ENCODE measurements at regions not wholly inside any gene's neighbourhood (a gene's known extent, or its start where the extent isn't known, plus 50 kb on each side); places are given as distances from the start of the nearest gene placed in this dataset.

DNA sequence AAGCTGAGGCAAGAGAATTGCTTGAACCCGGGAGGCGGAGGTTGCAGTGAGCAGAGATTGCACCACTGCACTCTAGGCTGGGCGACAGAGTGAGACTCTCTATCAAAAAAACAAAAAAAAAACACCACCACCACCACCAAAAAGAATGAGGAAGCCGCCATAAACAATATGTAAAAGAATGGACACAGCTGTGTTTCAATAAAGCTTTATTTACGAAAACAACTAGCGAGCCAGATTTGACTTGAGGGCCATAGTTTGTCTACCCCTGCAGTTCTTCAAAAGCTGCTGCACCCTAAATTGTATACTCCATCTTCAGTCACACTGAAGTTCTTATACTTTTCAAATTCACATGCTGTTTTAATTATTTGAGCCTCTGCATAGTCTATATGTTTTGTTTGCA, 306.5 kb upstream of the KLF3 start:
- intact Hi-C loops (cut with DNase I, micrococcal nuclease), result no loop called here
- Histone ChIP-seq H3K4me1 (ENCODE audit: insufficient read depth, low read length) (no peaks in the 10 kb centered on the region), H3K4me3 (ENCODE audit: low read length) (no peak overlapping the region), H3K27me3 (ENCODE audit: control insufficient read depth in 1 of 2, insufficient read depth in 2 of 2, low read length in 2 of 2) (no peaks in the 10 kb centered on the region), H3K27ac (ENCODE audit: low read depth in 1 of 2, low read length in 2 of 2) (no peak overlapping the region), H3K36me3 (ENCODE audit: insufficient read depth, low read length) (no peaks in the 10 kb centered on the region), H3K9me3 (ENCODE audit: control insufficient read depth in 1 of 2, insufficient read depth in 1 of 2, low read length in 2 of 2) (no peaks in the 10 kb centered on the region)
- H3K27me3 Mint-ChIP-seq, result no peaks in the 10 kb centered on the region
- no peak overlapping the region for H3K27ac Mint-ChIP-seq
- H3K36me3 Mint-ChIP-seq (ENCODE audit: low read depth), result no peaks in the 10 kb centered on the region
- H3K4me1 Mint-ChIP-seq (ENCODE audit: low read depth), result peaks cover 13% of the 10 kb centered on the region
- no peak for ATAC-seq (ENCODE audit: poor library complexity)
- TF ChIP-seq, protein P1, sequence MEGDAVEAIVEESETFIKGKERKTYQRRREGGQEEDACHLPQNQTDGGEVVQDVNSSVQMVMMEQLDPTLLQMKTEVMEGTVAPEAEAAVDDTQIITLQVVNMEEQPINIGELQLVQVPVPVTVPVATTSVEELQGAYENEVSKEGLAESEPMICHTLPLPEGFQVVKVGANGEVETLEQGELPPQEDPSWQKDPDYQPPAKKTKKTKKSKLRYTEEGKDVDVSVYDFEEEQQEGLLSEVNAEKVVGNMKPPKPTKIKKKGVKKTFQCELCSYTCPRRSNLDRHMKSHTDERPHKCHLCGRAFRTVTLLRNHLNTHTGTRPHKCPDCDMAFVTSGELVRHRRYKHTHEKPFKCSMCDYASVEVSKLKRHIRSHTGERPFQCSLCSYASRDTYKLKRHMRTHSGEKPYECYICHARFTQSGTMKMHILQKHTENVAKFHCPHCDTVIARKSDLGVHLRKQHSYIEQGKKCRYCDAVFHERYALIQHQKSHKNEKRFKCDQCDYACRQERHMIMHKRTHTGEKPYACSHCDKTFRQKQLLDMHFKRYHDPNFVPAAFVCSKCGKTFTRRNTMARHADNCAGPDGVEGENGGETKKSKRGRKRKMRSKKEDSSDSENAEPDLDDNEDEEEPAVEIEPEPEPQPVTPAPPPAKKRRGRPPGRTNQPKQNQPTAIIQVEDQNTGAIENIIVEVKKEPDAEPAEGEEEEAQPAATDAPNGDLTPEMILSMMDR (IDR thresholded peaks at IDR 0.05), result no peak
- no peak overlapping the region for H3K4me3 Mint-ChIP-seq
- DNase-seq, result no peak
- CTCF ChIA-PET, result interaction anchor here (0.6 kb wide), 1 partner anchor 11 kb away, joined by 3 read pairs; no protein-coding TSS in a partner anchor
- POLR2A ChIA-PET, result no interaction called here
- H3K9me3 Mint-ChIP-seq, result peaks cover under 1% of the 10 kb centered on the region

DNA sequence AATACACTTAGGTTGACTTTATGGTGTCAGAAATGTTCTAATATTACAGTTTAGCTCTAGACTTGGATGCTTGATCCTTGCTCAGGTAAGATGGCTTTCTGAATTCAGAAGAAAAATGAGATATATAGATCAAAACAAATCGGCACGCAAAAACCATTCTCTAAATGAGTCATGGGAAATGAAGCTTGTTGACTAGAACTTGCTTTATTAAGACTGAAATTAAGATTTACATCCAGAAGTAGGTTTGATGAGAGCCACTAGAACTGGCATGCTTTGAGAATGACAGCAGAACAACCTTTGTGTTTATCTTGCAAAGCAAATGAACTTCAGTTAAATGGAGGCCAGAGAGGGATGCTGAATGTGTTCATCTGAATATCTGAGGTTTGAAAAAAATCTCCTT, 304.9 kb upstream of the KLF3 start:
- no peak overlapping the region for H3K27ac ChIP-seq (ENCODE audit: low read depth in 1 of 2, low read length in 2 of 2)
- Mint-ChIP-seq H3K27me3 (no peaks in the 10 kb centered on the region), H3K9me3 (no peaks in the 10 kb centered on the region), H3K36me3 (ENCODE audit: low read depth) (no peaks in the 10 kb centered on the region), H3K4me1 (ENCODE audit: low read depth) (peaks cover 13% of the 10 kb centered on the region), H3K4me3 (no peak overlapping the region), H3K27ac (no peak overlapping the region)
- intact Hi-C loops (cut with DNase I, micrococcal nuclease), result no loop called here
- H3K4me3 ChIP-seq (ENCODE audit: low read length), result no peak overlapping the region
- DNase-seq, result no peak
- no peaks in the 10 kb centered on the region for H3K9me3 ChIP-seq (ENCODE audit: control insufficient read depth in 1 of 2, insufficient read depth in 1 of 2, low read length in 2 of 2)
- H3K36me3 ChIP-seq (ENCODE audit: insufficient read depth, low read length), result no peaks in the 10 kb centered on the region
- no peaks in the 10 kb centered on the region for H3K27me3 ChIP-seq (ENCODE audit: control insufficient read depth in 1 of 2, insufficient read depth in 2 of 2, low read length in 2 of 2)
- ChIA-PET POLR2A (no interaction called here), CTCF (no interaction called here)
- ATAC-seq (ENCODE audit: poor library complexity), result no peak
- no peaks in the 10 kb centered on the region for H3K4me1 ChIP-seq (ENCODE audit: insufficient read depth, low read length)
- TF ChIP-seq, protein P1 (IDR thresholded peaks at IDR 0.05), result no peak

DNA sequence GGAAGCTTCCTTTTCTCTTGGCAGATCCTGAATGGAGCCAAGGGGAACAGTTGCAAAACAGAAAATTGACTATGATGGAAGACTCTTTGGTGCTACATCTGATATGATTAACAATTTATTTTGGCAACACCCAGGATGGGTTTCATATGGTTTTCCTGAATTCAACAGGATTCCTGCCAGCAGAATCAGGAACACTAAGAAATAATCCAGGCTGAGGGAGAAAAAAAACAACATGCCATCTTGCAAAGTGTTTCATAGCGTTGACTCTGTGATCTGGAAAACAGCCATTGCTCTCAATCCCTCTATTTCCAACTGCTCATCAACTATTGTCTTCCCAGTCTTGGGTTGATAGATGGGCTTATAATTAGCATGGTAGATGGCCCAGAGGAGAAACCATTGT, 303.8 kb upstream of the KLF3 start:
- Histone ChIP-seq H3K36me3 (ENCODE audit: insufficient read depth, low read length) (no peaks in the 10 kb centered on the region), H3K27me3 (ENCODE audit: control insufficient read depth in 1 of 2, insufficient read depth in 2 of 2, low read length in 2 of 2) (no peaks in the 10 kb centered on the region), H3K4me3 (ENCODE audit: low read length) (no peak overlapping the region), H3K27ac (ENCODE audit: low read depth in 1 of 2, low read length in 2 of 2) (no peak overlapping the region), H3K4me1 (ENCODE audit: insufficient read depth, low read length) (no peaks in the 10 kb centered on the region), H3K9me3 (ENCODE audit: control insufficient read depth in 1 of 2, insufficient read depth in 1 of 2, low read length in 2 of 2) (no peaks in the 10 kb centered on the region)
- Mint-ChIP-seq H3K27ac (no peak overlapping the region), H3K36me3 (ENCODE audit: low read depth) (no peaks in the 10 kb centered on the region), H3K9me3 (no peaks in the 10 kb centered on the region), H3K4me3 (no peak overlapping the region), H3K27me3 (no peaks in the 10 kb centered on the region), H3K4me1 (ENCODE audit: low read depth) (peaks cover 13% of the 10 kb centered on the region)
- intact Hi-C loops (cut with DNase I, micrococcal nuclease), result no loop called here
- TF ChIP-seq, protein P1 (IDR thresholded peaks at IDR 0.05), result no peak
- ChIA-PET CTCF (no interaction called here), POLR2A (no interaction called here)
- ATAC-seq (ENCODE audit: poor library complexity) (no peak), DNase-seq (no peak)
